ENCODE measurements at regions not wholly inside any gene's neighbourhood (a gene's known extent, or its start where the extent isn't known, plus 50 kb on each side); places are given as distances from the start of the nearest gene placed in this dataset.

GRCh38 chrX:148381603-148382002 is 118.8 kb upstream of the AFF2 start:
- TF ChIP-seq POLR2A (IDR thresholded peaks at IDR 0.05), result no peak
- TF ChIP-seq EP300 (IDR thresholded peaks at IDR 0.05), result no peak
- no peak for TF ChIP-seq CTCF (IDR thresholded peaks at IDR 0.05)
